H1 (cell line): ENCODE measurements at regions not wholly inside any gene's neighbourhood (a gene's known extent, or its start where the extent isn't known, plus 50 kb on each side); places are given as distances from the start of the nearest gene placed in this dataset.

Source experiments
- CTCF ChIA-PET: fragments of 300-600 bp; sonication (Branson Sonifier 250); formaldehyde crosslinking; loops from one replicate; lab custom pipeline; 2021; ENCODE audit not compliant: partially characterized antibody; lab: Charles Lee
- POLR2A ChIA-PET: fragments of 300-600 bp; sonication (Branson Sonifier 250); formaldehyde crosslinking; loops from one replicate; lab custom pipeline; 2021; ENCODE audit warnings: inconsistent platforms; ENCODE audit not compliant: partially characterized antibody; lab: Charles Lee
- DNase-seq, 2 experiments: peaks; one replicate each; pipeline versions ENCODE4 v3.0.0 to v3.0.0-alpha.2; 2010 to 2022; ENCODE audit warnings: low spot score in 2 of 2, low read depth in 1 of 2, mixed read lengths in 1 of 2
- FAIRE-seq: peaks from 2 replicates; lab custom pipeline; 2011; peaks lifted over from hg19 to GRCh38; lab: Jason Lieb, UNC
- H2AFZ ChIP-seq: 2 replicates; pipeline ENCODE4 v1.8.1; 2012; ENCODE audit warnings: low read length, inconsistent platforms
- H2AK5ac ChIP-seq: 2 replicates; pipeline ENCODE4 v1.6.1; 2013; ENCODE audit warnings: low read depth, low read length
- H2BK120ac ChIP-seq: replicated peaks from 2 replicates; pipeline ENCODE3; 2013; ENCODE audit warnings: low read depth, low read length, inconsistent platforms
- H2BK12ac ChIP-seq: 2 replicates; pipeline ENCODE4 v1.6.1; 2013; ENCODE audit warnings: low read depth, low read length
- H2BK15ac ChIP-seq: 2 replicates; pipeline ENCODE4 v1.6.1; 2013; ENCODE audit warnings: low read length
- H2BK20ac ChIP-seq: 2 replicates; pipeline ENCODE4 v1.6.1; 2013; ENCODE audit warnings: low read length
- H2BK5ac ChIP-seq: 2 replicates; pipeline ENCODE4 v1.6.1; 2013; ENCODE audit warnings: low read depth, low read length
- H3K14ac ChIP-seq: 2 replicates; pipeline ENCODE4 v1.6.1; 2013; ENCODE audit warnings: inconsistent platforms; ENCODE audit not compliant: insufficient read length
- H3K18ac ChIP-seq: 2 replicates; pipeline ENCODE4 v1.6.1; 2013; ENCODE audit warnings: low read length; ENCODE audit errors: extremely low read depth
- H3K23ac ChIP-seq: 2 replicates; pipeline ENCODE4 v1.6.1; 2013; ENCODE audit warnings: inconsistent platforms; ENCODE audit not compliant: insufficient read length
- H3K23me2 ChIP-seq: 2 replicates; pipeline ENCODE4 v1.6.1; 2013; ENCODE audit warnings: low read depth, low read length
- H3K27ac ChIP-seq: 2 replicates; pipeline ENCODE4 v1.6.1; 2011; ENCODE audit warnings: low read depth, low read length, inconsistent platforms
- H3K27me3 ChIP-seq, 4 experiments: replicated peaks in 1 of 4; 1 replicate in 1 of 4; 2 replicates in 3 of 4; pipeline versions ENCODE4 v1.6.1 to v1.8.1; 2011 to 2013; ENCODE audit warnings: low read length in 3 of 4, mild to moderate bottlenecking in 3 of 4, inconsistent platforms in 2 of 4, mixed read lengths in 2 of 4, moderate library complexity in 1 of 4; ENCODE audit not compliant: control insufficient read depth in 3 of 4, insufficient read depth in 3 of 4; ENCODE audit errors: extremely low read depth in 1 of 4
- H3K36me3 ChIP-seq, 4 experiments: 2 replicates each; pipeline versions ENCODE4 v1.6.1 to v1.8.1; 2011 to 2013; ENCODE audit warnings: mild to moderate bottlenecking in 4 of 4, low read length in 3 of 4, moderate library complexity in 2 of 4, control low read depth in 1 of 4, inconsistent platforms in 1 of 4; ENCODE audit not compliant: insufficient read depth in 4 of 4, control insufficient read depth in 2 of 4
- H3K4ac ChIP-seq: replicated peaks from 2 replicates; pipeline ENCODE3; 2013; ENCODE audit warnings: low read length, low read depth, mixed read lengths, inconsistent platforms; ENCODE audit not compliant: insufficient read length
- H3K4me1 ChIP-seq, 4 experiments: replicated peaks in 1 of 4; 1 replicate in 1 of 4; 2 replicates in 3 of 4; pipeline versions ENCODE4 v1.6.1 to v1.8.1; 2011 to 2013; ENCODE audit warnings: low read length in 3 of 4, inconsistent platforms in 2 of 4, mixed read lengths in 1 of 4; ENCODE audit not compliant: insufficient read depth in 4 of 4, control insufficient read depth in 3 of 4
- H3K4me2 ChIP-seq, 2 experiments: 2 replicates each; pipeline versions ENCODE4 v1.6.1 to v1.8.1; 2011 to 2013; ENCODE audit warnings: low read depth in 2 of 2, low read length in 2 of 2, control low read depth in 1 of 2, inconsistent platforms in 1 of 2, mild to moderate bottlenecking in 1 of 2; ENCODE audit not compliant: insufficient read depth in 1 of 2
- H3K4me3 ChIP-seq, 4 experiments: fragments of 200-600, 300-600 bp in 1 of 4; sonication (generic), shearing (Covaris generic), sonication (Bioruptor Twin) in 1 of 4; 2 replicates each; pipeline versions ENCODE4 v1.5.1 to v1.8.1; 2011 to 2016; ENCODE audit warnings: low read length in 4 of 4, low read depth in 3 of 4, control low read depth in 2 of 4, inconsistent platforms in 2 of 4, mild to moderate bottlenecking in 2 of 4, mixed read lengths in 1 of 4, moderate library complexity in 1 of 4; ENCODE audit not compliant: insufficient read depth in 2 of 4; ENCODE audit errors: extremely low read depth in 1 of 4
- H3K56ac ChIP-seq: replicated peaks from 2 replicates; pipeline ENCODE3; 2013; ENCODE audit warnings: low read depth, mild to moderate bottlenecking, mixed read lengths, low read length, inconsistent platforms; ENCODE audit not compliant: insufficient read length
- H3K79me1 ChIP-seq: 2 replicates; pipeline ENCODE4 v1.6.1; 2013; ENCODE audit warnings: low read depth, low read length, control low read depth
- H3K79me2 ChIP-seq, 2 experiments: 2 replicates each; pipeline versions ENCODE4 v1.6.1 to v1.8.1; 2012 to 2013; ENCODE audit warnings: low read length in 2 of 2, mild to moderate bottlenecking in 2 of 2, inconsistent platforms in 1 of 2; ENCODE audit not compliant: insufficient read depth in 2 of 2, control insufficient read depth in 1 of 2
- H3K9ac ChIP-seq, 4 experiments: replicated peaks in 1 of 4; 1 replicate in 1 of 4; 2 replicates in 3 of 4; pipeline versions ENCODE4 v1.6.1 to v1.8.1; 2011 to 2013; ENCODE audit warnings: low read depth in 3 of 4, low read length in 3 of 4, control low read depth in 2 of 4, mild to moderate bottlenecking in 2 of 4, moderate library complexity in 2 of 4, inconsistent platforms in 1 of 4; ENCODE audit errors: extremely low read depth in 1 of 4
- H3K9me3 ChIP-seq, 2 experiments: 2 replicates each; pipeline versions ENCODE4 v1.6.1 to v1.8.1; 2012 to 2013; ENCODE audit warnings: mild to moderate bottlenecking in 2 of 2, moderate library complexity in 2 of 2, control low read depth in 1 of 2, inconsistent platforms in 1 of 2, low read depth in 1 of 2, low read length in 1 of 2, mixed read lengths in 1 of 2; ENCODE audit not compliant: insufficient read depth in 2 of 2
- H4K20me1 ChIP-seq, 2 experiments: replicated peaks in 1 of 2; 2 replicates each; pipeline versions ENCODE3 to v1.8.1; 2011 to 2013; ENCODE audit warnings: inconsistent platforms in 2 of 2, low read length in 2 of 2, mild to moderate bottlenecking in 1 of 2; ENCODE audit not compliant: insufficient read depth in 2 of 2, control insufficient read depth in 1 of 2
- H4K5ac ChIP-seq: 2 replicates; pipeline ENCODE4 v1.6.1; 2013; ENCODE audit warnings: low read length, low read depth, mixed read lengths, inconsistent platforms; ENCODE audit not compliant: insufficient read length
- H4K8ac ChIP-seq: 2 replicates; pipeline ENCODE4 v1.8.0; 2013; ENCODE audit warnings: mild to moderate bottlenecking, moderate library complexity, low read length, inconsistent platforms; ENCODE audit not compliant: insufficient read depth; ENCODE audit errors: extremely low read depth
- H4K91ac ChIP-seq: replicated peaks from 2 replicates; pipeline ENCODE3; 2013; ENCODE audit warnings: low read length, mixed read lengths, inconsistent platforms; ENCODE audit not compliant: insufficient read length
- CTCF ChIP-seq, 3 experiments: IDR thresholded peaks; 1 replicate in 2 of 3; 2 replicates in 1 of 3; pipeline versions ENCODE4 v1.5.1 to v1.6.1; 2011; ENCODE audit warnings: low read length in 3 of 3, mild to moderate bottlenecking in 3 of 3, inconsistent platforms in 2 of 3, low read depth in 1 of 3, moderate library complexity in 1 of 3; ENCODE audit not compliant: insufficient read depth in 1 of 3; ENCODE audit errors: control extremely low read depth in 1 of 3
- EP300 ChIP-seq, 2 experiments: IDR thresholded peaks; 1 replicate in 1 of 2; 2 replicates in 1 of 2; pipeline ENCODE4 v1.6.1; 2011 to 2012; ENCODE audit warnings: low read depth in 2 of 2, low read length in 2 of 2, mild to moderate bottlenecking in 2 of 2, borderline replicate concordance in 1 of 2, inconsistent platforms in 1 of 2, moderate library complexity in 1 of 2
- JUND ChIP-seq: IDR thresholded peaks from 2 replicates; pipeline ENCODE4 v1.6.1; 2011; ENCODE audit warnings: mild to moderate bottlenecking, improper control_type of control experiment, low read length
- KDM5A ChIP-seq: fragments of 200-600 bp; IDR thresholded peaks from 2 replicates; pipeline ENCODE4 v1.7.1; 2012; ENCODE audit warnings: mild to moderate bottlenecking, low read length, inconsistent platforms, mixed read lengths
- POLR2AphosphoS5 ChIP-seq: IDR thresholded peaks from 2 replicates; pipeline ENCODE4 v1.6.1; 2011; ENCODE audit warnings: low read depth, low read length
- SP4 ChIP-seq: IDR thresholded peaks from 2 replicates; pipeline ENCODE4 v1.6.1; 2012; ENCODE audit warnings: low read length, inconsistent platforms
- YY1 ChIP-seq: IDR thresholded peaks from 2 replicates; pipeline ENCODE4 v1.6.1; 2011; ENCODE audit warnings: low read depth, mild to moderate bottlenecking, low read length
- WGBS, 2 experiments: shearing (Covaris generic) in 1 of 2; methylation state at CpG; one replicate each; pipeline versions ENCODE4 v1.1.6 to v1.1.7; 2013 to 2015; ENCODE audit warnings: low lambda C conversion rate in 2 of 2, mixed read lengths in 2 of 2, inconsistent platforms in 1 of 2, low coverage in 1 of 2, missing lambda C conversion rate in 1 of 2; ENCODE audit not compliant: insufficient replicate concordance in 2 of 2, insufficient coverage in 1 of 2, insufficient read length in 1 of 2; ENCODE audit errors: extremely low coverage in 1 of 2, missing lambda C conversion rate in 1 of 2; 5-methylcytosine and 5-hydroxymethylcytosine counted together

GRCh38 chr2:12606472-12607000, 110.2 kb upstream of the TRIB2 start:
- Histone ChIP-seq H3K79me2 (no peaks in the 10 kb centered on the region), H3K4ac (no peak overlapping the region), H3K27ac (no peak overlapping the region), H3K18ac (no peak overlapping the region), H3K23ac (no peak overlapping the region), H4K91ac (no peak overlapping the region)
- WGBS, 2 experiments: 87% methylated on average over 5 of the region's 5 CpGs; no CpG with 5 or more reads in 1 of the 2 experiments
- POLR2A ChIA-PET: no interaction called here
- TF ChIP-seq SP4: no peak
- peak in 1 of 3 experiments; percentile 16; a peak in 1 of 4 replicates for TF ChIP-seq CTCF (IDR thresholded peaks at IDR 0.05; ENCODE audit: control extremely low read depth in 1 of 3, insufficient read depth in 1 of 3, low read depth in 1 of 3, low read length in 3 of 3)
- TF ChIP-seq JUND: no peak
- no peak for TF ChIP-seq POLR2AphosphoS5
- no peak for TF ChIP-seq YY1
- TF ChIP-seq KDM5A: no peak
- TF ChIP-seq EP300 (IDR thresholded peaks at IDR 0.05; ENCODE audit: borderline replicate concordance in 1 of 2, low read depth in 2 of 2, low read length in 2 of 2): no peak
- TF ChIP-seq, all 59 proteins: peak for 1
- DNase-seq: no peak
- no peak overlapping the region for H3K4me3 ChIP-seq
- H4K5ac ChIP-seq: no peak overlapping the region
- no peak overlapping the region for H3K56ac ChIP-seq
- H2BK5ac ChIP-seq: no peak overlapping the region
- no peak overlapping the region for H2AFZ ChIP-seq
- CTCF ChIA-PET: interaction anchor here (1.9 kb wide), 1 partner anchor 18 kb away, joined by 7 read pairs; no protein-coding TSS in a partner anchor
- no peaks in the 10 kb centered on the region for H3K23me2 ChIP-seq
- no peak overlapping the region for H2BK20ac ChIP-seq
- H4K8ac ChIP-seq: no peak overlapping the region
- no peaks in the 10 kb centered on the region for H3K36me3 ChIP-seq
- no peaks in the 10 kb centered on the region; a peak in 1 of 4 replicates for H3K9me3 ChIP-seq
- no peak overlapping the region for H3K4me2 ChIP-seq
- H3K9ac ChIP-seq: no peak overlapping the region
- no peak overlapping the region for H2BK12ac ChIP-seq
- H3K79me1 ChIP-seq: no peaks in the 10 kb centered on the region
- no peak overlapping the region for H2BK120ac ChIP-seq
- no peaks in the 10 kb centered on the region for H4K20me1 ChIP-seq
- no peaks in the 10 kb centered on the region for H3K4me1 ChIP-seq
- no peak overlapping the region for H3K14ac ChIP-seq
- H3K27me3 ChIP-seq: no peaks in the 10 kb centered on the region
- H2AK5ac ChIP-seq: no peak overlapping the region
- H2BK15ac ChIP-seq: no peak overlapping the region
- FAIRE-seq: no peak
